Testis (tissue), 2 donors: ENCODE measurements at regions not wholly inside any gene's neighbourhood (a gene's known extent, or its start where the extent isn't known, plus 50 kb on each side); places are given as distances from the start of the nearest gene placed in this dataset.

Experiments
- POLR2A ChIP-seq: fragments of 450-650 bp; IDR thresholded peaks from one replicate; pipeline ENCODE4 v1.6.1; 2017; ENCODE audit warnings: antibody characterized with exemption, mild to moderate bottlenecking, moderate library complexity
- TF ChIP-seq, protein P1 (sequence below), 3 experiments: fragments of 450-650 bp in 2 of 3; fragments of 200-600 bp in 1 of 3; sonication (generic) in 1 of 3; IDR thresholded peaks; one replicate each; pipeline ENCODE4 v1.5.1; 2016 to 2019; ENCODE audit warnings: antibody characterized with exemption in 3 of 3, mild to moderate bottlenecking in 2 of 3, moderate library complexity in 1 of 3

GRCh38 chr7:110557-111232 is 81.7 kb upstream of the FAM20C start:
- TF ChIP-seq, protein P1, sequence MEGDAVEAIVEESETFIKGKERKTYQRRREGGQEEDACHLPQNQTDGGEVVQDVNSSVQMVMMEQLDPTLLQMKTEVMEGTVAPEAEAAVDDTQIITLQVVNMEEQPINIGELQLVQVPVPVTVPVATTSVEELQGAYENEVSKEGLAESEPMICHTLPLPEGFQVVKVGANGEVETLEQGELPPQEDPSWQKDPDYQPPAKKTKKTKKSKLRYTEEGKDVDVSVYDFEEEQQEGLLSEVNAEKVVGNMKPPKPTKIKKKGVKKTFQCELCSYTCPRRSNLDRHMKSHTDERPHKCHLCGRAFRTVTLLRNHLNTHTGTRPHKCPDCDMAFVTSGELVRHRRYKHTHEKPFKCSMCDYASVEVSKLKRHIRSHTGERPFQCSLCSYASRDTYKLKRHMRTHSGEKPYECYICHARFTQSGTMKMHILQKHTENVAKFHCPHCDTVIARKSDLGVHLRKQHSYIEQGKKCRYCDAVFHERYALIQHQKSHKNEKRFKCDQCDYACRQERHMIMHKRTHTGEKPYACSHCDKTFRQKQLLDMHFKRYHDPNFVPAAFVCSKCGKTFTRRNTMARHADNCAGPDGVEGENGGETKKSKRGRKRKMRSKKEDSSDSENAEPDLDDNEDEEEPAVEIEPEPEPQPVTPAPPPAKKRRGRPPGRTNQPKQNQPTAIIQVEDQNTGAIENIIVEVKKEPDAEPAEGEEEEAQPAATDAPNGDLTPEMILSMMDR (IDR thresholded peaks at IDR 0.05) = no peak
- no peak for TF ChIP-seq POLR2A
